22Rv1 (cell line): ENCODE measurements at regions not wholly inside any gene's neighbourhood (a gene's known extent, or its start where the extent isn't known, plus 50 kb on each side); places are given as distances from the start of the nearest gene placed in this dataset.

ENCODE experiments used
- CTCF ChIP-seq: fragments of 450-650 bp; IDR thresholded peaks from 2 replicates; pipeline ENCODE4 v1.5.1; 2017; ENCODE audit warnings: mild to moderate bottlenecking
- ZFX ChIP-seq: fragments of 450-650 bp; IDR thresholded peaks from 2 replicates; pipeline ENCODE4 v1.6.1; 2017; ENCODE audit warnings: antibody characterized with exemption, borderline replicate concordance

GRCh38 chr13:74080762-74081161 lies 53.4 kb downstream of the KLF12 start:
- no peak for TF ChIP-seq CTCF
- TF ChIP-seq ZFX: no peak
